ENCODE measurements at regions not wholly inside any gene's neighbourhood (a gene's known extent, or its start where the extent isn't known, plus 50 kb on each side); places are given as distances from the start of the nearest gene placed in this dataset.

- no peak overlapping the region for H3K27ac Mint-ChIP-seq
Measured at GRCh38 chr14:94998110-94998509, 159.2 kb downstream of the DICER1 start.

More at GRCh38 chr14:94998110-94998509, 159.2 kb downstream of the DICER1 start:
- Histone ChIP-seq H4K20me1 (ENCODE audit: control insufficient read depth, insufficient read depth, insufficient read length) (no peaks in the 10 kb centered on the region), H3K23ac (ENCODE audit: insufficient read length, low read depth, low read length) (no peak overlapping the region), H3K4me2 (ENCODE audit: insufficient read depth, insufficient read length, low read length) (no peak overlapping the region), H3K18ac (ENCODE audit: insufficient read length, low read depth, low read length) (peak overlapping the region; percentile 15), H2AK5ac (ENCODE audit: insufficient read length, low read length) (no peak overlapping the region), H3K14ac (ENCODE audit: insufficient read depth, low read length) (no peak overlapping the region), H3K56ac (ENCODE audit: insufficient read length, low read depth, low read length) (no peak overlapping the region), H4K8ac (replicated peaks; ENCODE audit: insufficient read length, low read depth, low read length) (no peak overlapping the region), H2BK15ac (ENCODE audit: low read depth, low read length) (no peak overlapping the region), H2BK12ac (ENCODE audit: insufficient read length, low read depth, low read length) (no peak overlapping the region), H3K23me2 (ENCODE audit: insufficient read length, low read depth, low read length, poor library complexity, severe bottlenecking) (no peaks in the 10 kb centered on the region), H3K9ac (ENCODE audit: extremely low read depth, insufficient read length, low read length) (no peak overlapping the region), H2BK120ac (ENCODE audit: low read depth, low read length, poor library complexity, severe bottlenecking) (no peak overlapping the region), H3K4me1 (ENCODE audit: insufficient read depth, low read length) (no peaks in the 10 kb centered on the region), H3T11ph (ENCODE audit: low read length) (no peak overlapping the region), H2BK20ac (ENCODE audit: low read depth, low read length, poor library complexity, severe bottlenecking) (no peak overlapping the region), H4K5ac (ENCODE audit: insufficient read length, low read depth, low read length) (no peak overlapping the region), H3K27me3 (ENCODE audit: insufficient read depth, low read length) (no peaks in the 10 kb centered on the region), H4K91ac (ENCODE audit: insufficient read length, low read depth, low read length) (no peak overlapping the region), H3K4ac (ENCODE audit: low read depth, low read length) (no peak overlapping the region), H3K9me3 (ENCODE audit: control insufficient read depth, low read depth, low read length) (no peaks in the 10 kb centered on the region), H2BK5ac (ENCODE audit: insufficient read length, low read length) (no peak overlapping the region), H2AFZ (ENCODE audit: low read length) (no peak overlapping the region), H3K79me1 (ENCODE audit: insufficient read depth, low read depth, low read length, poor library complexity, severe bottlenecking) (no peaks in the 10 kb centered on the region), H3K27ac (ENCODE audit: insufficient read length, low read depth, low read length) (no peak overlapping the region), H3K79me2 (ENCODE audit: insufficient read depth, low read length) (no peaks in the 10 kb centered on the region)
- Mint-ChIP-seq H3K4me1 (peaks cover 31 to 32% of the 10 kb centered on the region in 2 experiments), H3K36me3 (ENCODE audit: insufficient read depth in 1 of 3, low read depth in 3 of 3) (no peaks in the 10 kb centered on the region; a peak in 1 of 7 replicates), H3K27me3 (ENCODE audit: low read depth) (peaks cover 28% of the 10 kb centered on the region), H3K4me3 (no peak overlapping the region; a peak in 1 of 5 replicates), H3K9me3 (peaks cover 0 to 4% of the 10 kb centered on the region in 2 experiments; a peak in 1 of 5 replicates)
- no peak for TF ChIP-seq CTCF (conservative IDR thresholded peaks at IDR 0.05)
- no CpG with 5 or more reads among the region's 2 CpGs for WGBS (ENCODE audit: extremely low coverage, insufficient read length, low lambda C conversion rate)
- DNase-seq: no peak

All from H9 (cell line).